HFF-Myc (cell line): ENCODE measurements at regions not wholly inside any gene's neighbourhood (a gene's known extent, or its start where the extent isn't known, plus 50 kb on each side); places are given as distances from the start of the nearest gene placed in this dataset.

Experiments
- DNase-seq: peaks from one replicate; pipeline ENCODE4 v3.0.0-alpha.2; 2011; ENCODE audit warnings: low read depth; ENCODE audit errors: extremely low read depth
- H3K4me3 ChIP-seq: replicated peaks from 2 replicates; pipeline ENCODE4 v1.5.1; 2011; ENCODE audit warnings: low read depth, mild to moderate bottlenecking, control low read depth, low read length
- TF ChIP-seq, protein P1 (sequence below): IDR thresholded peaks from 2 replicates; pipeline ENCODE4 v1.5.1; 2012; ENCODE audit warnings: mild to moderate bottlenecking, low read depth, low read length, control low read depth; ENCODE audit errors: missing control alignments

DNA sequence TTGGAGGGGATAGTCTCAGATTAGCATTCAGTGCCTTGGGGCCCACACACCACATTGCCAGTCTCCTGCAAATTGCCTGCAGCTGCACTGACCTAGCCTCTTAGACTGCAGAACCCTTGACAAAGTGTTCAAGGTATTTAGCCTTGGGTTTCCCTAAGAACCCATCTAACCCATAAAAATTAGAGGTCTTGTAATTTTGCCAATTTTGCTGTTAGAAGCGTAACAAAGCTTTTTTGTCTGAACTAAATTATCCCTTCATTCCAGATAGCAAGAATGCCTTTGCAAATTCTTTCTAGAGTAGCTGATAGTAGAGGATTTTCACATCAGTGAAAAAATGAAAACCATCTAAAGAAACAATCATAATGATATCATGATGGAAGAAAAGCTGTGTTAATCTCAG, 74.0 kb upstream of the CCNG1 start:
- DNase-seq = no peak
- TF ChIP-seq, protein P1, sequence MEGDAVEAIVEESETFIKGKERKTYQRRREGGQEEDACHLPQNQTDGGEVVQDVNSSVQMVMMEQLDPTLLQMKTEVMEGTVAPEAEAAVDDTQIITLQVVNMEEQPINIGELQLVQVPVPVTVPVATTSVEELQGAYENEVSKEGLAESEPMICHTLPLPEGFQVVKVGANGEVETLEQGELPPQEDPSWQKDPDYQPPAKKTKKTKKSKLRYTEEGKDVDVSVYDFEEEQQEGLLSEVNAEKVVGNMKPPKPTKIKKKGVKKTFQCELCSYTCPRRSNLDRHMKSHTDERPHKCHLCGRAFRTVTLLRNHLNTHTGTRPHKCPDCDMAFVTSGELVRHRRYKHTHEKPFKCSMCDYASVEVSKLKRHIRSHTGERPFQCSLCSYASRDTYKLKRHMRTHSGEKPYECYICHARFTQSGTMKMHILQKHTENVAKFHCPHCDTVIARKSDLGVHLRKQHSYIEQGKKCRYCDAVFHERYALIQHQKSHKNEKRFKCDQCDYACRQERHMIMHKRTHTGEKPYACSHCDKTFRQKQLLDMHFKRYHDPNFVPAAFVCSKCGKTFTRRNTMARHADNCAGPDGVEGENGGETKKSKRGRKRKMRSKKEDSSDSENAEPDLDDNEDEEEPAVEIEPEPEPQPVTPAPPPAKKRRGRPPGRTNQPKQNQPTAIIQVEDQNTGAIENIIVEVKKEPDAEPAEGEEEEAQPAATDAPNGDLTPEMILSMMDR = no peak
- no peak overlapping the region for H3K4me3 ChIP-seq

DNA sequence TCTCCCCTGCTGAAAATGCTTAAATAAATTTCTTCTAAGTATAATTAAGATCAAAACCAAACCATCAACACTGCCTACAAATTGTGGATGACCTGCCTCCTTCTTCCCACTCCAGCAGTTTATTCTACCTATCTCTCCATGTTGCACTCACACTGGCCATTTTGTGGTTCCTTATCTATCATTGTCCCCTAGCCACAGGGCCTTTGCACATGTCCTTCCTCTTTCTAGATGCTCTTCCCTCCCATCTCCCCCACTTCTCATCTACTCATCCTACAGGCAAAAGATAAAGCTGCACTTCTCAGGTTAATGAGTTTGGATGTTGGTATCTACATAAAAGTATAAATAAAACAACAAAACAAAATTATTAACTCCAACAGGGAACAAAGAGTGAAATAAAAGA, 70.6 kb upstream of the CCNG1 start:
- DNase-seq = no peak
- TF ChIP-seq, protein P1 = no peak
- no peak overlapping the region for H3K4me3 ChIP-seq

DNA sequence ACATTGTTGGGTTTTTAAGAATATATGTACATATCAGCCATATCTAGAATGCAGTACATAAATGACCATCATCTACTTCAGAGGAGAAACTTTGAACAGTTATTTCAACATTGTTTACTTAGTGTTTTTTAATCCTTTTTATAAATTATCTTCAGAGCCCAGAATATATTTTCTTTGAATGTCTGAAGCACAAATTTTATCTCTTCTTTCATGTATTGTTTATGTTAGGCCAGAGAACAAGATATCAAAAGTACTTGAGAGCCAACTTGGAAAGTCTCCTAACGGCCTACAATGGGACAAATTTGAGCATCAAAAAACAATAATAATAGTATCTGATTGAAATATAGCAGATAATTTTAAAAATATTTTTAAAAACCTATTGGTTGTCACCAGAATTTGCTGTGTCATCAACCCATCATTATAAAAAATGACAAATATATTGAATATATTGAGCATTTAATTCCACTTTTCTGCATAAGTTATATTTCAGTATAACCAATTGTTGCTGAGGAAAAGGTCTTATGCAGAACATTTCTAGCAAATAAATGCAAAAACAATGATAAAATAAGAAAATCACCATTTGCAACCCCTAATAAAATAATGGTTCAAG, 67.5 kb upstream of the CCNG1 start:
- no peak overlapping the region for H3K4me3 ChIP-seq
- TF ChIP-seq, protein P1 = no peak
- DNase-seq = no peak

DNA sequence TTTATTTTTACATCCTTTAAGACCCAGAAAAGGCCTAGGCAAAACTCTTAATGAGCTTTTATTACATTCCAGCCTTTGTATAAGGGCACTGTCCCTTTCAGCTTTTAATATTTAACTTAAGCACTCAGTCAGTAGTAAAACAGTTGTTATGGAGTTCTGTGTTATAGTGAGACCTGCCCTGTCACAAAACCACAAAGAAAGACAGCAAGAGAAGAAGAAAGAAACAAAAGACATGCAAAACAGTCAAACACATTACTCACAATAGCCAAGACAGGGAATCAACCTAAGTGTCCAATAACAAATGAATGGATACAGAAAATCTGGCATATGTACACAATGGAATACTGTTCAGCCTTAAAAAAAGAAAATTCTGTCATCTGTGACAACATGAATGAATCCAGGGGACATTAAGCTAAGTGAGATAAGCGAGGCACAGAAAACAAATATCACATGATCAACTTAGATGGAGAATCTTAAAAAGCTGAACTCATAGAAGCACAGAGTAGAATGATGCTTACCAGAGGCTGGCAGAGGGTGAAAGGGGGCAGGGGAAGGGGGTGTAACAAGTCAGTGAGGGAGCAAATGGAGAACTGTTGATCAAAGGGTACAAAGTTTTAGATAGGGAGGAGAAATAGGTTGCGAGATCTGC, 63.8 kb upstream of the CCNG1 start:
- H3K4me3 ChIP-seq = no peak overlapping the region
- TF ChIP-seq, protein P1 = no peak
- no peak for DNase-seq

DNA sequence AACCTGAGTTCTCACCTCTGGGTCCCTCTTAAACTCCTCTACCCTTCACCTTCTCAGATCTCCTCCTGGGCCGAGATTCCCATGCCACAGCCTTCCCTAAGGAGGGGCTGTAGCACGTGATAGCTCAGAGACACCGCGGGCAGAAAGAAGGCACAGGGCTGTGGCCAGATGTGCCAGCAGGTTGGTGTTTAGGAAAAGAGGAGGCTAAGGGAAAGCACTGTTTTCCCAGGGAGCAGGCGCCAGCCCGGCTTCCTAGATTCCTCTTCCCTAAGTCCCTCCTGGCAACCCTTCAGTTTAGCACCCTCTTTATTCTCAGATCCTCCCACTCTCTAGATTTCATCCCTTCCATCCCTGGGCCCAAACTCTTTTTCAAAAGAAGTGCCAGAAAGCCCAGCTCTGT, 59.4 kb upstream of the CCNG1 start:
- TF ChIP-seq, protein P1 = no peak
- H3K4me3 ChIP-seq = no peak overlapping the region
- DNase-seq = no peak

DNA sequence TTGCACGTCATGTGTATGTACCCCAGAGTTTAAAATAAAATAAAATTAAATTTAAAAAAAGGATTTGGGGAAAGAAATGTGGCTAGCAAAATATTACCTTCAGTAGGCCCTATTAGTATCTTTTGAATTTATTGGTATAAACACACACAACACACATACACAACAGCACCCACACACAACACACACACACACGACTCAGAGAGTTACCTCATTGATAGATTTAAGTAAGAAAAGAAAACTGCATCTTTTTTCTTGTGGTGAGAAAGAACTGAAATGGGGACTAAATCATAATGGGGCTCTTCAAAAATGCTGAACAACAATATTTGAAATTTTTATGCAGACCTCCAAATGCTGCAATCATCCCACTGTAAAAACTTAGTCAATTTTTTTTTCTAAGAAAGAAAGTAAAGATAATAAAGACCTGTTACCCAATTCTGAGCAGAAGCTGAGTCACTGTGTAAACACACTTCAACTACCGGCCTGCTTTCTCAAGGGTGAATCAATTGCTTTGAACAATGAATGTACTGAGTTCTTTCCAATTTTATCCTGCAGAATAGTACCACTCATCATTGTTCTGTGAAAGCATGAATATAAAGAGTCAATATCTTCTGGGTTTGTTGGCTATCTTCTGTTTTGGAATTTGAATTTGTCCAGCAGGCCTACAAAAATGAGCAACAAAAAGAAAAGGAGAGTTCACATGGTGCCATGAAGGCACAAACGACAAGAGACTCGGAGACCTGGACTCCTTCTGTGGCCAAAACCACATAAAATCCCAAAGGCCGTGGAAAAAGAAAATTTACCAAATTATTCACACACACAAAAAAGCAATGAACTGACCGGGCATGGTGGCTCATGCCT, 57.9 kb upstream of the CCNG1 start:
- no peak overlapping the region for H3K4me3 ChIP-seq
- TF ChIP-seq, protein P1 = no peak
- no peak for DNase-seq
